Neuronal stem cell (in vitro differentiated cells): ENCODE measurements at regions not wholly inside any gene's neighbourhood (a gene's known extent, or its start where the extent isn't known, plus 50 kb on each side); places are given as distances from the start of the nearest gene placed in this dataset.

Experiments used
- DNase-seq: peaks from one replicate; pipeline ENCODE4 v3.0.0-alpha.2; 2013; ENCODE audit warnings: low spot score
- H2AFZ ChIP-seq: one replicate; pipeline ENCODE4 v1.6.1; 2013; ENCODE audit warnings: mild to moderate bottlenecking, low read length, inconsistent platforms
- H2AK5ac ChIP-seq: 2 replicates; pipeline ENCODE4 v1.6.1; 2013; ENCODE audit warnings: low read depth, mild to moderate bottlenecking, inconsistent platforms, low read length, moderate library complexity, mixed read lengths
- H2BK120ac ChIP-seq: 2 replicates; pipeline ENCODE4 v1.6.1; 2013; ENCODE audit warnings: low read depth, mild to moderate bottlenecking, inconsistent platforms, low read length, moderate library complexity, mixed read lengths
- H2BK12ac ChIP-seq: one replicate; pipeline ENCODE4 v1.6.1; 2013; ENCODE audit warnings: low read length, inconsistent platforms
- H2BK15ac ChIP-seq: 2 replicates; pipeline ENCODE4 v1.6.1; 2013; ENCODE audit warnings: mild to moderate bottlenecking, low read length, inconsistent platforms, mixed read lengths
- H2BK5ac ChIP-seq: one replicate; pipeline ENCODE4 v1.6.1; 2013; ENCODE audit warnings: inconsistent platforms, mild to moderate bottlenecking, low read length, moderate library complexity
- H3K14ac ChIP-seq: one replicate; pipeline ENCODE4 v1.6.1; 2013; ENCODE audit warnings: low read length, inconsistent platforms
- H3K18ac ChIP-seq: 2 replicates; pipeline ENCODE4 v1.6.1; 2013; ENCODE audit warnings: low read length, inconsistent platforms
- H3K23ac ChIP-seq: 2 replicates; pipeline ENCODE4 v1.6.1; 2013; ENCODE audit warnings: low read depth, mild to moderate bottlenecking, mixed read lengths, low read length, inconsistent platforms; ENCODE audit not compliant: poor library complexity
- H3K27ac ChIP-seq: replicated peaks from 3 replicates; pipeline ENCODE4 v1.5.1; 2013; ENCODE audit warnings: low read length, inconsistent platforms
- H3K27me3 ChIP-seq, 3 experiments: 2 replicates each; pipeline ENCODE4 v1.6.1; 2013; ENCODE audit warnings: low read length in 3 of 3, mild to moderate bottlenecking in 2 of 3, inconsistent platforms in 1 of 3, low read depth in 1 of 3, mixed read lengths in 1 of 3, moderate library complexity in 1 of 3; ENCODE audit not compliant: control insufficient read depth in 3 of 3, insufficient read depth in 3 of 3
- H3K36me3 ChIP-seq, 2 donors: replicated peaks in 1 of 2; 2 replicates each; pipeline ENCODE4 v1.6.1; 2013; ENCODE audit warnings: low read length in 2 of 2; ENCODE audit not compliant: control insufficient read depth in 2 of 2, insufficient read depth in 2 of 2
- H3K4ac ChIP-seq: 2 replicates; pipeline ENCODE4 v1.6.1; 2013; ENCODE audit warnings: inconsistent platforms, mild to moderate bottlenecking, low read length, moderate library complexity
- H3K4me1 ChIP-seq, 2 donors: 1 replicate in 1 of 2; 2 replicates in 1 of 2; pipeline ENCODE4 v1.6.1; 2013; ENCODE audit warnings: low read length in 2 of 2, low read depth in 1 of 2; ENCODE audit not compliant: control insufficient read depth in 2 of 2, insufficient read depth in 1 of 2
- H3K4me2 ChIP-seq: one replicate; pipeline ENCODE4 v1.6.1; 2013; ENCODE audit warnings: mild to moderate bottlenecking, low read length, inconsistent platforms; ENCODE audit not compliant: insufficient read depth, poor library complexity, severe bottlenecking
- H3K4me3 ChIP-seq, 2 donors: 2 replicates each; pipeline ENCODE4 v1.5.1; 2013; ENCODE audit warnings: low read length in 2 of 2, mild to moderate bottlenecking in 2 of 2, inconsistent platforms in 1 of 2, moderate library complexity in 1 of 2
- H3K79me1 ChIP-seq: one replicate; pipeline ENCODE4 v1.6.1; 2013; ENCODE audit warnings: low read depth, mild to moderate bottlenecking, inconsistent platforms, low read length, moderate library complexity
- H3K9ac ChIP-seq: one replicate; pipeline ENCODE4 v1.6.1; 2013; ENCODE audit warnings: mild to moderate bottlenecking, low read depth, low read length, inconsistent platforms; ENCODE audit not compliant: poor library complexity
- H3K9me3 ChIP-seq, 2 donors: replicated peaks in 1 of 2; 2 replicates each; pipeline versions ENCODE3 to v1.6.1; 2013; ENCODE audit warnings: low read length in 2 of 2, mild to moderate bottlenecking in 2 of 2, inconsistent platforms in 1 of 2, low read depth in 1 of 2, mixed read lengths in 1 of 2, moderate library complexity in 1 of 2; ENCODE audit not compliant: control insufficient read depth in 2 of 2, insufficient read depth in 1 of 2
- H4K8ac ChIP-seq: one replicate; pipeline ENCODE4 v1.6.1; 2013; ENCODE audit warnings: low read depth, mild to moderate bottlenecking, inconsistent platforms, low read length, moderate library complexity
- H4K91ac ChIP-seq: one replicate; pipeline ENCODE4 v1.6.1; 2013; ENCODE audit warnings: low read length, low read depth, mild to moderate bottlenecking, inconsistent platforms; ENCODE audit not compliant: poor library complexity
- WGBS, 2 donors: extraction: QIAGEN DNeasy Blood & Tissue Kit; methylation state at CpG; one replicate each; pipeline ENCODE4 v1.1.7; 2013; ENCODE audit warnings: missing lambda C conversion rate in 2 of 2, mixed read lengths in 1 of 2; ENCODE audit not compliant: insufficient read length in 2 of 2, insufficient replicate concordance in 1 of 2; ENCODE audit errors: extremely low coverage in 2 of 2; 5-methylcytosine and 5-hydroxymethylcytosine counted together

GRCh38 chr2:211026109-211026508 is 469.7 kb downstream of the CPS1 start:
- Histone ChIP-seq H2BK120ac (no peak overlapping the region), H2AFZ (peak overlapping the region; percentile 35), H3K27ac (no peak overlapping the region), H3K4me1 (no peaks in the 10 kb centered on the region), H2AK5ac (no peak overlapping the region), H3K79me1 (no peaks in the 10 kb centered on the region), H3K27me3 (no peaks in the 10 kb centered on the region), H4K91ac (no peak overlapping the region), H3K36me3 (no peaks in the 10 kb centered on the region), H3K4me3 (no peak overlapping the region), H4K8ac (no peak overlapping the region), H3K4me2 (no peak overlapping the region), H3K23ac (no peak overlapping the region), H2BK12ac (no peak overlapping the region), H2BK5ac (no peak overlapping the region), H3K18ac (no peak overlapping the region), H3K9ac (no peak overlapping the region), H2BK15ac (no peak overlapping the region), H3K14ac (no peak overlapping the region), H3K4ac (no peak overlapping the region), H3K9me3 (peaks cover 3 to 17% of the 10 kb centered on the region in 2 donors)
- no peak for DNase-seq
- WGBS, 2 donors, result no CpG with 5 or more reads among the region's 2 CpGs

- no peak overlapping the region for H2BK120ac ChIP-seq
- H3K4me3 ChIP-seq, result no peak overlapping the region
- DNase-seq, result no peak
- H3K4me1 ChIP-seq, result no peaks in the 10 kb centered on the region
- no peak overlapping the region for H4K8ac ChIP-seq
- H2BK12ac ChIP-seq, result no peak overlapping the region
- H3K4me2 ChIP-seq, result no peak overlapping the region
- H3K14ac ChIP-seq, result no peak overlapping the region
- no peaks in the 10 kb centered on the region for H3K27me3 ChIP-seq
- H2AFZ ChIP-seq, result no peak overlapping the region
- no peak overlapping the region for H3K23ac ChIP-seq
- H3K18ac ChIP-seq, result no peak overlapping the region
- no peak overlapping the region for H2BK5ac ChIP-seq
- peaks cover 3 to 17% of the 10 kb centered on the region in 2 donors for H3K9me3 ChIP-seq
- no peaks in the 10 kb centered on the region for H3K36me3 ChIP-seq
- no peak overlapping the region for H2AK5ac ChIP-seq
- no peak overlapping the region for H3K4ac ChIP-seq
- no peak overlapping the region for H3K9ac ChIP-seq
- H3K79me1 ChIP-seq, result no peaks in the 10 kb centered on the region
- H2BK15ac ChIP-seq, result no peak overlapping the region
- no peak overlapping the region for H4K91ac ChIP-seq
- no peak overlapping the region for H3K27ac ChIP-seq
These were observed 471.6 kb downstream of the CPS1 start for GRCh38 chr2:211027976-211028375.

- no peak overlapping the region for H4K91ac ChIP-seq
- no peaks in the 10 kb centered on the region for H3K27me3 ChIP-seq
- no peak overlapping the region for H3K4ac ChIP-seq
- no peak overlapping the region for H2BK120ac ChIP-seq
- no peak overlapping the region for H3K27ac ChIP-seq
- no peak overlapping the region for H3K4me3 ChIP-seq
- 100% methylated on average over 2 of the region's 2 CpGs; no CpG with 5 or more reads in 1 of the 2 donors for WGBS, 2 donors
- no peak overlapping the region for H3K9ac ChIP-seq
- no peak overlapping the region for H4K8ac ChIP-seq
- no peak overlapping the region for H3K4me2 ChIP-seq
- H3K18ac ChIP-seq, result no peak overlapping the region
- no peak overlapping the region for H2BK12ac ChIP-seq
- H2BK15ac ChIP-seq, result no peak overlapping the region
- no peak overlapping the region for H3K14ac ChIP-seq
- no peak overlapping the region for H3K23ac ChIP-seq
- H2BK5ac ChIP-seq, result no peak overlapping the region
- no peak for DNase-seq
- peaks cover 0 to 1% of the 10 kb centered on the region in 2 donors for H3K4me1 ChIP-seq
- no peaks in the 10 kb centered on the region for H3K9me3 ChIP-seq
- H3K36me3 ChIP-seq, result no peaks in the 10 kb centered on the region
- no peaks in the 10 kb centered on the region for H3K79me1 ChIP-seq
- no peak overlapping the region for H2AK5ac ChIP-seq
- H2AFZ ChIP-seq, result no peak overlapping the region
These were observed 477.4 kb downstream of the CPS1 start for GRCh38 chr2:211033765-211034164.

GRCh38 chr2:211035548-211036185 is 479.3 kb downstream of the CPS1 start:
- Histone ChIP-seq H3K23ac (no peak overlapping the region), H3K27ac (no peak overlapping the region), H3K36me3 (no peaks in the 10 kb centered on the region), H3K4me3 (no peak overlapping the region), H2AK5ac (no peak overlapping the region), H3K9ac (no peak overlapping the region), H3K27me3 (no peaks in the 10 kb centered on the region), H4K91ac (no peak overlapping the region), H3K4me1 (peaks cover 0 to 1% of the 10 kb centered on the region in 2 donors), H2AFZ (no peak overlapping the region), H3K4ac (no peak overlapping the region), H3K4me2 (no peak overlapping the region), H2BK12ac (no peak overlapping the region), H3K9me3 (no peaks in the 10 kb centered on the region), H3K79me1 (no peaks in the 10 kb centered on the region), H2BK5ac (no peak overlapping the region), H4K8ac (no peak overlapping the region), H2BK15ac (no peak overlapping the region), H3K18ac (no peak overlapping the region), H3K14ac (no peak overlapping the region), H2BK120ac (no peak overlapping the region)
- peak; percentile 26 for DNase-seq
- WGBS, 2 donors, result no CpG with 5 or more reads among the region's 4 CpGs
